ENCODE measurements at regions not wholly inside any gene's neighbourhood (a gene's known extent, or its start where the extent isn't known, plus 50 kb on each side); places are given as distances from the start of the nearest gene placed in this dataset.

GRCh38 chr18:27627927-27628326 lies 442.8 kb upstream of the CHST9 start:
- Mint-ChIP-seq H3K27me3 (no peaks in the 10 kb centered on the region), H3K9me3 (no peaks in the 10 kb centered on the region), H3K4me3 (no peak overlapping the region), H3K27ac (no peak overlapping the region), H3K4me1 (ENCODE audit: low read depth) (no peaks in the 10 kb centered on the region), H3K36me3 (ENCODE audit: low read depth) (no peaks in the 10 kb centered on the region)
- TF ChIP-seq CTCF (IDR thresholded peaks at IDR 0.05), result no peak
- intact Hi-C loops (cut with micrococcal nuclease), result no loop called here
- ATAC-seq (no peak), DNase-seq (no peak)
- CTCF ChIA-PET, result no interaction called here
- POLR2A ChIA-PET, result interaction anchor here (0.8 kb wide), 1 partner anchor 15 kb away, joined by 4 read pairs; no protein-coding TSS in a partner anchor

GRCh38 chr18:27621236-27621890 lies 436.3 kb upstream of the CHST9 start:
- no peak overlapping the region for H3K4me3 Mint-ChIP-seq
- ATAC-seq, result no peak
- intact Hi-C loops (cut with micrococcal nuclease), result no loop called here

GRCh38 chr18:27619906-27620305 lies 434.8 kb upstream of the CHST9 start:
- TF ChIP-seq CTCF (IDR thresholded peaks at IDR 0.05), result no peak
- Mint-ChIP-seq H3K27me3 (no peaks in the 10 kb centered on the region), H3K36me3 (ENCODE audit: low read depth) (no peaks in the 10 kb centered on the region), H3K27ac (no peak overlapping the region), H3K4me1 (ENCODE audit: low read depth) (no peaks in the 10 kb centered on the region), H3K9me3 (peaks cover 3% of the 10 kb centered on the region), H3K4me3 (no peak overlapping the region)
- ChIA-PET POLR2A (no interaction called here), CTCF (interaction anchor here (1.0 kb wide), 1 partner anchor 12 kb away, joined by 3 read pairs; no protein-coding TSS in a partner anchor)
- ATAC-seq (no peak), DNase-seq (no peak)
- intact Hi-C loops (cut with micrococcal nuclease), result no loop called here

More at GRCh38 chr18:27621236-27621890, 436.3 kb upstream of the CHST9 start:
- Mint-ChIP-seq H3K27me3 (no peaks in the 10 kb centered on the region), H3K9me3 (peaks cover 3% of the 10 kb centered on the region), H3K36me3 (ENCODE audit: low read depth) (no peaks in the 10 kb centered on the region), H3K27ac (no peak overlapping the region), H3K4me1 (ENCODE audit: low read depth) (no peaks in the 10 kb centered on the region)
- ChIA-PET POLR2A (no interaction called here), CTCF (no interaction called here)
- no peak for DNase-seq
- no peak for TF ChIP-seq CTCF (IDR thresholded peaks at IDR 0.05)

GRCh38 chr18:27619090-27619772 lies 434.1 kb upstream of the CHST9 start:
- H3K4me1 Mint-ChIP-seq (ENCODE audit: low read depth), result no peaks in the 10 kb centered on the region
- POLR2A ChIA-PET, result no interaction called here
- CTCF ChIA-PET, result interaction anchor here (1.0 kb wide), 1 partner anchor 12 kb away, joined by 3 read pairs; no protein-coding TSS in a partner anchor
- no peak for TF ChIP-seq CTCF (IDR thresholded peaks at IDR 0.05)
- peaks cover 3% of the 10 kb centered on the region for H3K9me3 Mint-ChIP-seq
- no peak overlapping the region for H3K27ac Mint-ChIP-seq
- intact Hi-C loops (cut with micrococcal nuclease), result no loop called here
- DNase-seq (no peak), ATAC-seq (no peak)
- no peaks in the 10 kb centered on the region for H3K36me3 Mint-ChIP-seq (ENCODE audit: low read depth)
- H3K27me3 Mint-ChIP-seq, result no peaks in the 10 kb centered on the region
- no peak overlapping the region for H3K4me3 Mint-ChIP-seq

GRCh38 chr18:27616324-27616723 lies 431.2 kb upstream of the CHST9 start:
- Mint-ChIP-seq H3K9me3 (peaks cover 3% of the 10 kb centered on the region), H3K4me1 (ENCODE audit: low read depth) (no peaks in the 10 kb centered on the region), H3K4me3 (no peak overlapping the region), H3K27me3 (no peaks in the 10 kb centered on the region), H3K27ac (no peak overlapping the region), H3K36me3 (ENCODE audit: low read depth) (no peaks in the 10 kb centered on the region)
- no peak for TF ChIP-seq CTCF (IDR thresholded peaks at IDR 0.05)
- intact Hi-C loops (cut with micrococcal nuclease), result no loop called here
- ChIA-PET POLR2A (interaction anchor here (0.5 kb wide), 1 partner anchor 346 kb away, joined by 3 read pairs; no protein-coding TSS in a partner anchor), CTCF (interaction anchor here (1.2 kb wide), 1 partner anchor 11 kb away, joined by 3 read pairs; no protein-coding TSS in a partner anchor)
- DNase-seq (no peak), ATAC-seq (no peak)

Measured in activated CD8-positive, alpha-beta T cell treated with anti-CD3 and anti-CD28 coated beads for 36 hours (primary cell).